ENCODE measurements at regions not wholly inside any gene's neighbourhood (a gene's known extent, or its start where the extent isn't known, plus 50 kb on each side); places are given as distances from the start of the nearest gene placed in this dataset.

GRCh38 chr14:62420847-62421246 lies 624.4 kb downstream of the KCNH5 start:
- TF ChIP-seq CTCF (IDR thresholded peaks at IDR 0.05): no peak
- TF ChIP-seq EZH2 (IDR thresholded peaks at IDR 0.05): no peak
- TF ChIP-seq EZH2phosphoT487 (IDR thresholded peaks at IDR 0.05): no peak

All from neural progenitor cell (in vitro differentiated cells).